GM23338 (cell line): ENCODE measurements at regions not wholly inside any gene's neighbourhood (a gene's known extent, or its start where the extent isn't known, plus 50 kb on each side); places are given as distances from the start of the nearest gene placed in this dataset. TPM values are rescaled to one million over a fixed set of nuclear protein-coding genes. Genes with fewer than 3 reads are reported as not detected.

Source experiments
- ATAC-seq: fragments of 200-7000 bp; cut with Tn5 transposase; 3 replicates; pipeline ENCODE4 v1.9.1; 2020
- DNase-seq: peaks from one replicate; pipeline ENCODE4 v3.0.0-alpha.2; 2015; ENCODE audit warnings: low spot score
- H2AFZ ChIP-seq: fragments of 200-600 bp; sonication (generic); 2 replicates; pipeline ENCODE4 v1.8.0; 2016; ENCODE audit warnings: antibody characterized with exemption, mild to moderate bottlenecking, moderate library complexity
- H3F3A ChIP-seq: fragments of 200-600 bp; sonication (generic); replicated peaks from 2 replicates; pipeline ENCODE4 v1.8.0; 2017; ENCODE audit warnings: antibody characterized with exemption, mixed run types, low read depth
- H3K27ac ChIP-seq: fragments of 200-600 bp; sonication (generic); 2 replicates; pipeline ENCODE4 v1.6.1; 2016; ENCODE audit warnings: low read depth
- H3K27me3 ChIP-seq: fragments of 200-600 bp; sonication (generic); 2 replicates; pipeline ENCODE4 v1.8.0; 2016; ENCODE audit warnings: mild to moderate bottlenecking, mixed run types, moderate library complexity; ENCODE audit not compliant: insufficient read depth
- H3K36me3 ChIP-seq: fragments of 200-600 bp; sonication (generic); 2 replicates; pipeline ENCODE4 v1.8.0; 2016; ENCODE audit warnings: mild to moderate bottlenecking; ENCODE audit not compliant: insufficient read depth
- H3K4me1 ChIP-seq: fragments of 200-600 bp; sonication (generic); 2 replicates; pipeline ENCODE4 v1.8.0; 2016; ENCODE audit warnings: mild to moderate bottlenecking, moderate library complexity; ENCODE audit not compliant: insufficient read depth
- H3K4me2 ChIP-seq: fragments of 200-600 bp; sonication (generic); 2 replicates; pipeline ENCODE4 v1.7.1; 2017; ENCODE audit warnings: mixed run types
- H3K4me3 ChIP-seq: fragments of 200-600 bp; sonication (generic); 2 replicates; pipeline ENCODE4 v1.6.1; 2016; ENCODE audit warnings: mixed run types
- H3K79me2 ChIP-seq: fragments of 200-600 bp; sonication (generic); replicated peaks from 2 replicates; pipeline ENCODE4 v1.8.0; 2017; ENCODE audit warnings: mild to moderate bottlenecking; ENCODE audit not compliant: insufficient read depth
- H3K9me2 ChIP-seq: fragments of 200-600 bp; sonication (generic); 2 replicates; pipeline ENCODE4 v1.8.0; 2017; ENCODE audit not compliant: insufficient read depth
- H4K20me1 ChIP-seq: fragments of 200-600 bp; sonication (generic); replicated peaks from 2 replicates; pipeline ENCODE4 v1.8.0; 2017; ENCODE audit warnings: mild to moderate bottlenecking; ENCODE audit not compliant: insufficient read depth
- H3K27ac Mint-ChIP-seq: 2 replicates; pipeline ENCODE4 v1.8.0; 2020; ENCODE audit warnings: inconsistent platforms, mild to moderate bottlenecking, moderate library complexity, mixed read lengths
- H3K27me3 Mint-ChIP-seq: 3 replicates; pipeline ENCODE4 v1.8.0; 2022; ENCODE audit warnings: low read depth, mild to moderate bottlenecking, moderate library complexity, mixed read lengths, inconsistent platforms; ENCODE audit not compliant: insufficient read depth, poor library complexity
- H3K36me3 Mint-ChIP-seq: 3 replicates; pipeline ENCODE4 v1.8.0; 2021; ENCODE audit warnings: low read depth, mild to moderate bottlenecking, inconsistent platforms, moderate library complexity, mixed read lengths
- H3K4me1 Mint-ChIP-seq: 3 replicates; pipeline ENCODE4 v1.8.0; 2020; ENCODE audit warnings: mild to moderate bottlenecking, inconsistent platforms, mixed read lengths
- H3K4me3 Mint-ChIP-seq: 3 replicates; pipeline ENCODE4 v1.8.0; 2021; ENCODE audit warnings: moderate library complexity, mild to moderate bottlenecking, inconsistent platforms, mixed read lengths
- H3K9me3 Mint-ChIP-seq: 3 replicates; pipeline ENCODE4 v1.8.0; 2020; ENCODE audit warnings: moderate library complexity, mild to moderate bottlenecking, inconsistent platforms, mixed read lengths
- CTCF ChIP-seq, 2 experiments: fragments of 200-600 bp in 1 of 2; sonication (generic) in 1 of 2; conservative IDR thresholded peaks; 2 replicates each; pipeline versions ENCODE4 v1.5.1 to v1.6.1; 2016 to 2017; ENCODE audit warnings: antibody characterized with exemption in 2 of 2, low read depth in 2 of 2, mild to moderate bottlenecking in 2 of 2, moderate library complexity in 1 of 2
- EZH2 ChIP-seq: fragments of 200-600 bp; sonication (generic); IDR thresholded peaks from one replicate; pipeline ENCODE4 v1.8.0; 2017; ENCODE audit warnings: antibody characterized with exemption, mild to moderate bottlenecking, low read depth; ENCODE audit not compliant: unreplicated experiment
- NANOG ChIP-seq: IDR thresholded peaks from 2 replicates; pipeline ENCODE4 v1.6.1; 2016; ENCODE audit warnings: antibody characterized with exemption, borderline replicate concordance
- small RNA-seq: library from RNA; depleted of rRNA; stranded (forward); fragments of <200 nt; gene quantifications from one replicate; pipeline ENCODE3, GENCODE V24; 2014; ENCODE audit warnings: low replicate concordance
- TF ChIP-seq, protein P1 (sequence below): fragments of 250-450 bp; sonication (Bioruptor Pico); IDR thresholded peaks from 2 replicates; pipeline ENCODE4 v1.5.0; 2020; ENCODE audit warnings: mild to moderate bottlenecking, moderate library complexity
- TF ChIP-seq, protein P2 (sequence below): IDR thresholded peaks from 2 replicates; pipeline ENCODE4 v1.6.1; 2016; ENCODE audit warnings: antibody characterized with exemption

- TF ChIP-seq, protein P1, sequence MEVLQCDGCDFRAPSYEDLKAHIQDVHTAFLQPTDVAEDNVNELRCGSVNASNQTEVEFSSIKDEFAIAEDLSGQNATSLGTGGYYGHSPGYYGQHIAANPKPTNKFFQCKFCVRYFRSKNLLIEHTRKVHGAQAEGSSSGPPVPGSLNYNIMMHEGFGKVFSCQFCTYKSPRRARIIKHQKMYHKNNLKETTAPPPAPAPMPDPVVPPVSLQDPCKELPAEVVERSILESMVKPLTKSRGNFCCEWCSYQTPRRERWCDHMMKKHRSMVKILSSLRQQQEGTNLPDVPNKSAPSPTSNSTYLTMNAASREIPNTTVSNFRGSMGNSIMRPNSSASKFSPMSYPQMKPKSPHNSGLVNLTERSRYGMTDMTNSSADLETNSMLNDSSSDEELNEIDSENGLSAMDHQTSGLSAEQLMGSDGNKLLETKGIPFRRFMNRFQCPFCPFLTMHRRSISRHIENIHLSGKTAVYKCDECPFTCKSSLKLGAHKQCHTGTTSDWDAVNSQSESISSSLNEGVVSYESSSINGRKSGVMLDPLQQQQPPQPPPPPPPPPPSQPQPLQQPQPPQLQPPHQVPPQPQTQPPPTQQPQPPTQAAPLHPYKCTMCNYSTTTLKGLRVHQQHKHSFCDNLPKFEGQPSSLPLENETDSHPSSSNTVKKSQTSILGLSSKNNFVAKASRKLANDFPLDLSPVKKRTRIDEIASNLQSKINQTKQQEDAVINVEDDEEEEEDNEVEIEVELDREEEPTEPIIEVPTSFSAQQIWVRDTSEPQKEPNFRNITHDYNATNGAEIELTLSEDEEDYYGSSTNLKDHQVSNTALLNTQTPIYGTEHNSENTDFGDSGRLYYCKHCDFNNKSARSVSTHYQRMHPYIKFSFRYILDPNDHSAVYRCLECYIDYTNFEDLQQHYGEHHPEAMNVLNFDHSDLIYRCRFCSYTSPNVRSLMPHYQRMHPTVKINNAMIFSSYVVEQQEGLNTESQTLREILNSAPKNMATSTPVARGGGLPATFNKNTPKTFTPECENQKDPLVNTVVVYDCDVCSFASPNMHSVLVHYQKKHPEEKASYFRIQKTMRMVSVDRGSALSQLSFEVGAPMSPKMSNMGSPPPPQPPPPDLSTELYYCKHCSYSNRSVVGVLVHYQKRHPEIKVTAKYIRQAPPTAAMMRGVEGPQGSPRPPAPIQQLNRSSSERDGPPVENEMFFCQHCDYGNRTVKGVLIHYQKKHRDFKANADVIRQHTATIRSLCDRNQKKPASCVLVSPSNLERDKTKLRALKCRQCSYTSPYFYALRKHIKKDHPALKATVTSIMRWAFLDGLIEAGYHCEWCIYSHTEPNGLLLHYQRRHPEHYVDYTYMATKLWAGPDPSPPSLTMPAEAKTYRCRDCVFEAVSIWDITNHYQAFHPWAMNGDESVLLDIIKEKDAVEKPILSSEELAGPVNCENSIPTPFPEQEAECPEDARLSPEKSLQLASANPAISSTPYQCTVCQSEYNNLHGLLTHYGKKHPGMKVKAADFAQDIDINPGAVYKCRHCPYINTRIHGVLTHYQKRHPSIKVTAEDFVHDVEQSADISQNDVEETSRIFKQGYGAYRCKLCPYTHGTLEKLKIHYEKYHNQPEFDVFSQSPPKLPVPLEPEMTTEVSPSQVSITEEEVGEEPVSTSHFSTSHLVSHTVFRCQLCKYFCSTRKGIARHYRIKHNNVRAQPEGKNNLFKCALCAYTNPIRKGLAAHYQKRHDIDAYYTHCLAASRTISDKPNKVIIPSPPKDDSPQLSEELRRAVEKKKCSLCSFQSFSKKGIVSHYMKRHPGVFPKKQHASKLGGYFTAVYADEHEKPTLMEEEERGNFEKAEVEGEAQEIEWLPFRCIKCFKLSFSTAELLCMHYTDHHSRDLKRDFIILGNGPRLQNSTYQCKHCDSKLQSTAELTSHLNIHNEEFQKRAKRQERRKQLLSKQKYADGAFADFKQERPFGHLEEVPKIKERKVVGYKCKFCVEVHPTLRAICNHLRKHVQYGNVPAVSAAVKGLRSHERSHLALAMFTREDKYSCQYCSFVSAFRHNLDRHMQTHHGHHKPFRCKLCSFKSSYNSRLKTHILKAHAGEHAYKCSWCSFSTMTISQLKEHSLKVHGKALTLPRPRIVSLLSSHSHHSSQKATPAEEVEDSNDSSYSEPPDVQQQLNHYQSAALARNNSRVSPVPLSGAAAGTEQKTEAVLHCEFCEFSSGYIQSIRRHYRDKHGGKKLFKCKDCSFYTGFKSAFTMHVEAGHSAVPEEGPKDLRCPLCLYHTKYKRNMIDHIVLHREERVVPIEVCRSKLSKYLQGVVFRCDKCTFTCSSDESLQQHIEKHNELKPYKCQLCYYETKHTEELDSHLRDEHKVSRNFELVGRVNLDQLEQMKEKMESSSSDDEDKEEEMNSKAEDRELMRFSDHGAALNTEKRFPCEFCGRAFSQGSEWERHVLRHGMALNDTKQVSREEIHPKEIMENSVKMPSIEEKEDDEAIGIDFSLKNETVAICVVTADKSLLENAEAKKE (CRISPR knock-in tag): no peak
- no peak for TF ChIP-seq EZH2
Measured at GRCh38 chr1:68285046-68285445, 52.7 kb upstream of the WLS start (continued).

DNA sequence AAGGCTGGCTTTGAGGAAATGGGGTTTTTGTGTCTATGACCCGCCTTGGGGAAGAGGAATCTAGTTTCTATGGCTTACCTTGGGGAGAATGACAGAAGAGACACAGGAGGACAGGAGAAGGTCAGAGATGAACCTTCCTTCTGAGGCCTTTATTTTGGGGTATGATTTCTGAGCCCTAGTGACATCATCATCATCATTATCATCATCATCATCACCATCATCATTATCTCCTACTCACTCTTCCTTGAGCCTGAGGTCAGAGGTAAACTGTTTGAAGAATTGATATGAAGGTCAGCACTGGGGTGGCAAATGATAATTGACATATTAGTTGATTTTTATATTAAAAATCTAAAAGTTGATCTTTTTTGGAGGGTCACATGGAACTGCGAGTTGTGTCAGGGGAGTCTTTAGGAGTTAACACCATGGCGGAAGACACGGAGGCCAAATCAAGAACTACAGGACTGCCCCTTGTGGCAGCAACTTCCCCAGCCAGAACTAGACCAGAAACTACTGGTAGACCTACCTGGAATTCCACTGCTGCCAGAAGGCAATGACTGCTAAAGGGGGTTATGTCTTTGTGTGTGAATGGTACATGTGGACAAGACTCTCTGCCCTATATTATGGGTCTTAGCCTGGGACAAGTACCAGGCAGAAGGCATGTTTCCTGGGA lies 49.8 kb upstream of the WLS start:
- no peak overlapping the region for H3K27ac ChIP-seq
- Mint-ChIP-seq H3K4me3 (no peak overlapping the region), H3K27ac (no peak overlapping the region), H3K27me3 (peaks cover 26% of the 10 kb centered on the region), H3K36me3 (no peaks in the 10 kb centered on the region), H3K4me1 (peaks cover 15% of the 10 kb centered on the region; the same call in 2 of the 3 replicates), H3K9me3 (no peaks in the 10 kb centered on the region; the same call in 2 of the 3 replicates)
- H3K79me2 ChIP-seq: no peaks in the 10 kb centered on the region
- H3F3A ChIP-seq: no peaks in the 10 kb centered on the region
- peaks cover 37% of the 10 kb centered on the region for H3K27me3 ChIP-seq
- DNase-seq (peak; percentile 55), ATAC-seq (peak; percentile 52; the same call in 2 of the 3 replicates)
- H3K4me2 ChIP-seq: no peak overlapping the region
- H3K36me3 ChIP-seq: no peaks in the 10 kb centered on the region
- TF ChIP-seq, protein P2, sequence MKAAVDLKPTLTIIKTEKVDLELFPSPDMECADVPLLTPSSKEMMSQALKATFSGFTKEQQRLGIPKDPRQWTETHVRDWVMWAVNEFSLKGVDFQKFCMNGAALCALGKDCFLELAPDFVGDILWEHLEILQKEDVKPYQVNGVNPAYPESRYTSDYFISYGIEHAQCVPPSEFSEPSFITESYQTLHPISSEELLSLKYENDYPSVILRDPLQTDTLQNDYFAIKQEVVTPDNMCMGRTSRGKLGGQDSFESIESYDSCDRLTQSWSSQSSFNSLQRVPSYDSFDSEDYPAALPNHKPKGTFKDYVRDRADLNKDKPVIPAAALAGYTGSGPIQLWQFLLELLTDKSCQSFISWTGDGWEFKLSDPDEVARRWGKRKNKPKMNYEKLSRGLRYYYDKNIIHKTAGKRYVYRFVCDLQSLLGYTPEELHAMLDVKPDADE: no peak
- TF ChIP-seq CTCF (conservative IDR thresholded peaks at IDR 0.05; ENCODE audit: low read depth in 2 of 2) (peak; percentile 23 to 30; a peak in 3 of 4 replicates), NANOG (no peak)
- no peak overlapping the region for H2AFZ ChIP-seq
- no peaks in the 10 kb centered on the region for H3K9me2 ChIP-seq
- H4K20me1 ChIP-seq: peaks cover 3% of the 10 kb centered on the region
- peaks cover 16% of the 10 kb centered on the region for H3K4me1 ChIP-seq
- no peak overlapping the region for H3K4me3 ChIP-seq

Small RNA genes lying in the stretch of these regions (small RNA-seq; reads per million reads assigned to genes)
- not detected for gene COX6B1P7
